Skin epidermis (tissue), 12 donors: ENCODE measurements at regions not wholly inside any gene's neighbourhood (a gene's known extent, or its start where the extent isn't known, plus 50 kb on each side); places are given as distances from the start of the nearest gene placed in this dataset.
"Not testable (repeated sequence)": the region's sequence is repeated elsewhere in the genome, so short reads cannot be mapped to it uniquely, and the experiment has no call there.

Experiments
- H3K27ac ChIP-seq, 21 experiments: fragments of 200-600 bp; sonication (generic) in 11 of 21; one replicate each; pipeline ENCODE4 v1.5.0; 2020; ENCODE audit warnings: mild to moderate bottlenecking in 3 of 21, inconsistent platforms in 2 of 21, moderate library complexity in 2 of 21
- H3K4me3 ChIP-seq, 7 experiments: fragments of 200-600 bp; sonication (generic) in 2 of 7; one replicate each; pipeline ENCODE4 v1.5.0; 2020; ENCODE audit warnings: inconsistent platforms in 2 of 7, mild to moderate bottlenecking in 2 of 7, moderate library complexity in 1 of 7

- no peak overlapping the region for H3K4me3 ChIP-seq
Observed at GRCh38 chr5:72760259-72760658, 56.2 kb upstream of the TNPO1 start.

DNA sequence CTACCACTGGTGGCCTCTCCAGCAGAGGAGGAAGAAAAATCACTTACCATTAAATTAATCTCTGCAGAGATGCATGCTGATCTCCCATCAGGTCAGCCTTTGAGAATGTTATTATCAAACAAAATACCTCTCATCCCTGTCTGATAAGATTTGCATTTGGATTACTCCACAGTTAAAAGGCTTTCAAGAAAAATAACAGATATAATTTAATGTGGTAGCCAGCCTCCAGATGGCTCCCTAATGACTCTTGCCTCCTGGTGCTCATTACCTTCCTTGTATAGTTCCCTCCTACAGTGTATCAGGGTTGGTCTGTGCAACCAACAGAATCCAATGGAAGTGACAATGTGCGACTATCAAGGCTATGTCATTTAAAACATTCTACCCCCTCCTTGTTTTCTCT, 63.6 kb upstream of the TNPO1 start:
- H3K27ac ChIP-seq = no peak overlapping the region
- no peak overlapping the region for H3K4me3 ChIP-seq

More at GRCh38 chr5:72760259-72760658, 56.2 kb upstream of the TNPO1 start:
- no peak overlapping the region for H3K27ac ChIP-seq

GRCh38 chr5:72749362-72749997, 67.0 kb upstream of the TNPO1 start:
- no peak overlapping the region for H3K4me3 ChIP-seq
- no peak overlapping the region for H3K27ac ChIP-seq

DNA sequence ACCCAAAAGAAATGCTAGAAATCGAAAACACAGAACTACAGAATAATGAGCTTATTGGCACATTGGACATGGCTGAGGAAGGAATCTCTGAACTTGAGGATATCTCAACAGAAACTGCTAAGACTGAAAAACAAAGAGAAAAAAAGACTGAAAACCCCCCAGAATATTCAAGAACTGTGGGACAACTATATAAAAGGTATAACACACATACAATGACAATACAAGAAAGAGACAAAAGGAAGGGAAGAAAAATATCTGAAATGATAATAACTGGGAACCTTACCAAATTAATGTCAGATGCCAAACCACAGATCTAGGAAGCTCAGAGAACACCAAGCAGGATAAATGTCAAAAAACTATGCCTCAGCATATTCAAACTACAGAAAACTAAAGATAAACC, 68.6 kb upstream of the TNPO1 start:
- H3K4me3 ChIP-seq = no peak overlapping the region
- H3K27ac ChIP-seq = no peak overlapping the region

DNA sequence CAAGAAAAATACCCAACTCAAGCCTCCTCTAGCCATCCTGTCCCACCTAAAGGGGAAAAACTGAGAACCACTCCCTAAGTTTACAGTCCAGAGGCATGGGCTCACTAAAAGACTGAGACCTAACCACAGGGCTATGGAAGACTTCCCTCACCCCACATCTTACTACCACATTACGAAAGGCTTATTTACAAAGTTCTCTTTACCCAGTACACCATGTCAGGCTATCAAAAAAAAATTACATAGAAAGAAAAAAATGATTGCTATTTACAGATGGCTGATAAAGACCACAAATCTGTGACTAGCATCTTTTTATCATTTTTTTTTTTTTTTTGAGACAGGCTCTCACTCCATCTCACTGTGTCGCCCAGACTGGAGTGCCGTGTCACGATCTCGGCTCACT, 69.7 kb upstream of the TNPO1 start:
- H3K27ac ChIP-seq = no peak overlapping the region
- no peak overlapping the region for H3K4me3 ChIP-seq

DNA sequence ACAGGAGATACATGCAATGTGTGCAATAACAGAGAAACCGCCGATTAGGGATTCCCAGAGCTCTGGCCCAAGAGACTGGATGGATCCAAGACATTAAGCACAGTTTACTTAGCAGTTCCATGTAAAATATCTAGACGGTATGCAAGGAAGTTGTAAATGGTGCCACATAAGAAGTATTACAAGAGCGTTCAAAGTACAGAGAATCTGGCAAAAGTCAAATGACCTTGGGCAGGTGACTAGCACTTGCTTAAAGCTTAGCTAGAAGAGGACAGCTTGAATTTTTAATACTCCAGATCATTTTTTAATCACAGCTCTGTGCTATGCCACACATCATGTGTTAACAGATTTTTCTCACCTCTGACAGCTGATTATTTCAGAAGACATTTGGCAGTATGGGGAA, 72.3 kb upstream of the TNPO1 start:
- Histone ChIP-seq H3K27ac (no peak overlapping the region), H3K4me3 (no peak overlapping the region)

- Histone ChIP-seq H3K27ac (no peak overlapping the region), H3K4me3 (no peak overlapping the region)
Observed at GRCh38 chr5:72741805-72742204, 74.7 kb upstream of the TNPO1 start.

DNA sequence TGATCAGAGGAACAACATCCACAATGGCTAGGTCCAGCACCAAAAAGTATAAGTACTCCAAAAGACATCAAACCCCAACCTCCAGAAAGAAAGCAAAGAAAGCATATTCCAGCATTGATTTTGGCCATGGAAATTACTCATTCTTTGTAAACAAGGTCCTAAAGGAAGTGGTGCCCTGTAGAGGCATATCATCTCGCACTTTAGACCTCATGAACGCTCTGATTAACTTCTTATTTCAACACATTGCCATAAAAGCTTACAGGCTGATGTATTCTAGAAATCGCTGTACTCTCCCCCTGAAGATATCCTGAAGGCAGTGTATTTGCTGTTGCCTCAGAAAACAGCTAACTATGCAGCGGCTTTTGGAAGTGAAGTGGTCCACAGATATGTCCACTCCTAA, 82.7 kb upstream of the TNPO1 start:
- Histone ChIP-seq H3K4me3 (no peak overlapping the region), H3K27ac (no peak overlapping the region)

GRCh38 chr5:72723581-72723980, 92.9 kb upstream of the TNPO1 start:
- no peak overlapping the region for H3K27ac ChIP-seq
- no peak overlapping the region for H3K4me3 ChIP-seq

- H3K4me3 ChIP-seq = no peak overlapping the region
- H3K27ac ChIP-seq = no peak overlapping the region
Observed at GRCh38 chr5:72722792-72723452, 93.5 kb upstream of the TNPO1 start.

- H3K4me3 ChIP-seq = no peak overlapping the region
- no peak overlapping the region for H3K27ac ChIP-seq
Observed at GRCh38 chr5:72721844-72722243, 94.6 kb upstream of the TNPO1 start.

DNA sequence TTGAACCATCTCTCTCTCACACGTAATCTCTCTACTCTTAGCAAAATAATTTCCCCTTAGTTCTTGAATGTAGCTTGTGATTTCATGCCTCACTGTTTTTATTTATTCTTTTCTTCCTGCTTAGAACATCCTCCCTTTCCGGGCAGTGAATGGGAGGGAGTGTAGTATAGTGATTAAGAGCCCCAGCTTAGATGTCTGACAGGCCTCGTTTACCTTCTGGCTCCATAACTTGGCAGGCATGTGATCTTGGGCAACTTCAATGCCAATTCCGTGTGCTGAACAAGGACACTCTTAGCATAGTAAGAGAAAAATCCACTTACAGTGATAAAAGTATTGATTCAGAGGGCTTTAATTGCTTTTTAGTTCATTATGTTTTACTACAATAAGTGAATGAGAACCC, 96.3 kb upstream of the TNPO1 start:
- H3K4me3 ChIP-seq = no peak overlapping the region
- no peak overlapping the region for H3K27ac ChIP-seq

DNA sequence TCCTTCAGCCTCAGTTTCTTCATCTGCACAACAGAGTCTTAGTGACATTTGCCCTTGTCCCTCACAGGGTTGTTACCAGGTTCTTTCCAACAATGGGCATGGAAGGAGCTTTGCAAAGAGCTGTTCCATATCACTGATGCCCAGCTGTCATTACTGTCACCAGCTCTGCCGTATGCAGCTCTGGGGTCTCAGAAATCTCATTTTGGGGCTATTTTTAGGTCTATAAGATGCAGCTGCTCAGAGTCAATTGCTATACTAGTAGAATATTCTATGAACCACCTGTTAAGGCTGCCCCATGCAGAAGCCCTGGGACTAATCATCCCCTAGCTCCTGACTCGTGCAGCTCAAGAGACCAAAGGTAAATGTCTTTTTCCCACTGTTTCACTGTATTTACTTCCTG, 105.1 kb upstream of the TNPO1 start:
- Histone ChIP-seq H3K4me3 (no peak overlapping the region), H3K27ac (no peak overlapping the region)

GRCh38 chr5:72709341-72709740, 107.1 kb upstream of the TNPO1 start:
- H3K27ac ChIP-seq = no peak overlapping the region
- H3K4me3 ChIP-seq = no peak overlapping the region

DNA sequence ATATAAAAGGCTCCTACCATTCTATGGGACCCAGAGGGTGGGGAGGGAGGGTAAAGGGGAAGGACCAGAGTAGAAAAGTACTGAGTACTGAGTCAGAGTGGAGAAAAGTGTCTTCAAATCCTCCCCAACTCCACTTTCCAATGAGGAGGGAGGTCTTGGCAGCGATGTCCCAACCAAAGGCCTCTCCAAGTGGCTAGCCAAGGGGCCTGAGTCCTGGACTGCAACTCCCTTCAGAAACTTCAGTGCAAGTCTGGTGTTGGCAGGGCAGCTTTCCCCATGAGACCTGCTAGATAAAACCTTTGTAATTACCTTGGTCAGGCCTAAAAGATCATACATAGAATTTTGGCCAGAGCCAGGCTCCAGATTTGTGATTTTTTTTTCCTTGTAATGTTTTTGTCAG, 111.3 kb upstream of the TNPO1 start:
- no peak overlapping the region for H3K4me3 ChIP-seq
- no peak overlapping the region for H3K27ac ChIP-seq

GRCh38 chr5:72703876-72704275, 112.6 kb upstream of the TNPO1 start:
- H3K4me3 ChIP-seq = no peak overlapping the region
- no peak overlapping the region for H3K27ac ChIP-seq

DNA sequence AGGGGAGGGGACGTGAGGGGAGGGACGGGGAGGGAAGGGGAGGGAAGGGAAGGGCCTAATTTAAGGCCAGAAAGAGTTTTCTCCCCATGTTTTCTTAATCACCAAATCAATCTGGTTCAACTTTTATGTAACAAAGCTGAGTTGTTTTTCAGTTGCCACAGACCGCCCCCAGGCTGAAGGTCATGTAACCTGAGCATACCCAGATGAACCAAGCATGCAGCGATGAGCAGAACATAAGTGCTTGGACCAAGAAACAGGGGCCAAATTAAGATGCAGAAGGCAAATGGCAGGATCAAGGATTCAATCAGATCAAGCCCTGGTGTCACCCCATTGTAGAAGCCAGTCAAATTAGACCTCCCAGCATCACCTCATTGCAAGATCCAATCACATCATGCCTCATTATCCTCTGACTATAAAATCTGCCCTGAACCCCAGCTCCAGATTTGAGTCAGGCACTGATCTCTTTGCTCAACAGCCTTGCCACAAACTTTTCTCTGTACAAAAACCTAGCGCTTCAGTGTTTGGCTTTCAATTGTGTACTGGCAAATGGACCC, 113.5 kb upstream of the TNPO1 start:
- Histone ChIP-seq H3K4me3 (no peak overlapping the region), H3K27ac (no peak overlapping the region)

- not testable (repeated sequence) for H3K27ac ChIP-seq, H3K4me3 ChIP-seq
Observed at GRCh38 chr5:72702105-72702504, 114.4 kb upstream of the TNPO1 start.

- H3K27ac ChIP-seq = no peak overlapping the region
- H3K4me3 ChIP-seq = no peak overlapping the region
Observed at GRCh38 chr5:72698481-72698880, 118.0 kb upstream of the TNPO1 start.

DNA sequence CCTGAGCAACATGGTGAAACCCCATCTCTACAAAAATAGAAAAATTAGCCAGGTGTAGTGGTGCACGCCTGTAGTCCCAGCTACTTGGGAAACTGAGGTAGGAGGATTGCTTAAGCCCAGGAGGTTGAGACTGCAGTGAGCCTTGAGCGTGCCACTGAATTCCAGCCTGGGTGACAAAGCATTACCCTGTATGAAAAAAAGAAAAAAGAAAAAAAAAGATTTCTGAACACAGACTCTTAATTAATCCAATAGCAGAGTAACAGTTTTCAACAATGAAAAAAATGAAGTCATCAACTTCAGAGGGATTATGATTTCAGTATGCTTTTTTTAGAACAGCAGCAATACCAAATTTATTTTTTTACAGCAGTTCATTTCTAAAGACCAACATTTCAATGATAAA, 118.8 kb upstream of the TNPO1 start:
- Histone ChIP-seq H3K27ac (no peak overlapping the region), H3K4me3 (no peak overlapping the region)

DNA sequence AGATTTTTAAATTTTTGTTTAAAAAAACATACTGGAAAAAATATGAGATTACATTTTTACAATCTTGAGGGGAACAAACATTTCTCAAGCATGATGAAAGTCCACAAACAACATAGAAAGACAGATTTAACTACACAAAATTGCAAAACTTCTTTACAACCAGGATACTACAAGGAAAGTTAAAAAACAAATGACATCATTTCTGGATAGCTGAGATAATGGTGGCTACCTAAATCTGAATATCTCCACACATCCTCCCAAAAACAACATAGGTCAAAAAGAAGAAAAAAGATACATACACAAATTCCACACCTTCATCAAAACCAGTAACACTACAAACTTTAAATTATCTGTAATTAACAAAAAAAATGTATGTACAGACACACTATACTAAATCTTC, 120.8 kb upstream of the TNPO1 start:
- Histone ChIP-seq H3K27ac (no peak overlapping the region), H3K4me3 (no peak overlapping the region)

- Histone ChIP-seq H3K4me3 (no peak overlapping the region), H3K27ac (no peak overlapping the region)
Observed at GRCh38 chr5:72694856-72695255, 121.6 kb upstream of the TNPO1 start.
